T-helper 1 cell treated with Interleukin-12 subunit alpha and Interleukin-12 subunit beta and Interleukin-4 antibody, amounts not matched to agents 30 ng/mL and 1 ng/mL, for 36 hours (primary cell): ENCODE measurements at regions not wholly inside any gene's neighbourhood (a gene's known extent, or its start where the extent isn't known, plus 50 kb on each side); places are given as distances from the start of the nearest gene placed in this dataset.
"Not testable (repeated sequence)": the region's sequence is repeated elsewhere in the genome, so short reads cannot be mapped to it uniquely, and the experiment has no call there.

Source experiments
- intact Hi-C: fragments of 100-400 bp; cut with micrococcal nuclease; formaldehyde crosslinking; loops from one replicate; pipeline ENCODE4 v1.15.1; 2024

DNA sequence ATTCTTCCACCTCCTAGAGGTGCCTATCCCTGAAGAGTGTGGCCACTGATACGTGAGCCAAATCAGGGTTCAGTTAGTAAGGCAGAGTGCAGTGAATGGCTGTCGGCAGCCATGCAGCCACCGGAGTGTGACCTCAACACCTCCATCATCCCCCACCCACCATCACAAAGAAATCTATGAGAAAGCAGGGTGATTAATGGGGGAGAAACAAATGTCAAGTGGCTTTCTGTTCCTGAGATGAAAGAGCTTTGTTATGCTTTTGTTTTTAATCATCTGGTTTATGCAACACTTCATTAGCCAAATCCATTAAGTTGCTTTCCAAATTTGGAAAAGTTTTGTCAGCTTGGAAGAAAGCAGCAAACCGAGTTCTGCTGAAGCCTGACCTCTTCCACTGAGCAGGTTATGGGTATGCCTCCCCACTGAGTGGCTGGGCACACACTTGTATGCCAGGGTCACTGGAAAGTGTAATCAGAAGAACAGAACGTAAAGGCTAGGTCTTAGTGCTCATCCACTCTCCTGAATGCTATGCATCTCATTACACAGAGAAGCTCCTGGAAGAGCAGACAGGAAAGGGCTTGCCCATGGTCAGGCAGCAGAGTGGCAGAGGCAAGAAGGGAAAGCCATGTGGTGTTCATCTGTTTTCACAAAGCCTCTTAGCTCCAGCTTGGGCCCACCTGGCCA is 57.1 kb upstream of the ATP1B1 start:
- intact Hi-C loops = loop anchor here (10.0 kb wide), 3 partner anchors 645 to 1485 kb away; partner anchors contain the start of genes GORAB and METTL18

DNA sequence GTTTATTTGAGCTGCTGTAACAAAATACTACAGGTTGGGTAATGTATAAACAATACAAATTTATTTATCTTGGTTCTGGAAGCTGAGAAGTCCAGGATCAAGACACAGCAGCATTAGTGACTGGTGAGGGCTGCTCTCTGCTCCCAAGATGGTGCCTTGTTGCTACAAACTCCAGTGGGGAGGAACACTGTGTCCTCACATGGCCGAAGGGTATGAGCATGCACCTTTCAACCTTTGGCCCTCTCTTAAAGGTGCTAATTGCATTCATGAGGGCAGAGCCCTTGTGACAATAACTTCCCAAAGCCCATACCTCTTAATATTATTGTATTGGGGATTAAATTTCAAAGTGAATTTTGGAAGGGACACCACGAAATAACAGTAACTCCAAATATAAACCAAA is 55.3 kb upstream of the ATP1B1 start:
- intact Hi-C loops = no loop called here

DNA sequence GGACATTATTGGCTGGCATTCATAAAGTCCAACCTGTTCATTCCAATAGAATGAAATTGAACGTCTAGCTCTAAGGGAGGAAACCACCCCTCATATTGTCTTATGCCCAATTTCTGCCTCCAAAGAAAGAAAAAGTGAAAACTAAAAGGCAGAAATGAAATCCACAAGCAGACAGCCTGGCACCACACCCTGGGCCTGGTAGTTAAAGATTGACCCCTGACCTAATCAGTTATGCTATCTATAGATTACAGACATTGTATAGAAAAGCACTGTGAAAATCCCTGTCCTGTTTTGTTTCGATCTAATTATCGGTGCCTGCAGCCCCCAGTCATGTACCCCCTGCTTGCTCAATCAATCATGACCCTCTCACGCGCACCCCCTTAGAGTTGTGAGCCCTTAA is 54.3 kb upstream of the ATP1B1 start:
- intact Hi-C loops = not testable (repeated sequence)

DNA sequence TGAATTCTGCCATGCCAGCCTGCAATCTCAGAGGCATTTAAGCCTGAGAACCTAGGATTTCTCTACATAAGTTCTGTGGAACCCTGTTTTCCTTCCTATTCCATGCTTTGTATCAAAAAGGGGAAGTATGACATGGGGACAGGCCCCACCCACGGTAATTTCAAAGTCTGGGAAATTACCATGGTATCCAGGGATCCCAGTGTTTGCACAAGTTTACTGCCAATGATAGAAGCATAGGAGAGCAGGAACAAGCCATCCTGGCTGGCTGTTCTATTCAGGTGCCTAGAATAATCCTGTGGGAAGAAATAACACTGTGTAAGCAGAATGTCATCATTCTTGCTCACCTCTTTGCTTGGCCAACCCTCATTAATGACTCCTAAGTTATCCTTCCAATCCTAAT is 53.8 kb upstream of the ATP1B1 start:
- intact Hi-C loops = no loop called here

DNA sequence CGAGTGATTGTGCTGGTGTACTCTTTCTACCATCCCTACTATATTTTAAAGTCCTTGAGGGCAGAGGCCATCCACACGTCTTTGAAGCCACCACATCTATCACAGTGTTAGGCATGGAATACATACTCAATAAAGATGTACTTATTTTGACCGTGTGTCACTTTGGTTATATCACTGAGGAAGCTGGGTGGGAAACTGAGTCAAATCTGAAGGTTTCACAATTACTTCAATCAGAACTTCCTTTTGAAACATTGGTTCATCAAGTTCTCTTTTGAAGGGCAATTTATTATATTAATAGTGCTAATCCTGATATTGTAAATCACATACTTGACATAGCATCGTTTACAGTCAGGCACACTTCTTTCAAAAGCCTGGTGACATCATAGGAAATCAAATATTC is 53.3 kb upstream of the ATP1B1 start:
- intact Hi-C loops = no loop called here
